ENCODE measurements at regions not wholly inside any gene's neighbourhood (a gene's known extent, or its start where the extent isn't known, plus 50 kb on each side); places are given as distances from the start of the nearest gene placed in this dataset.

DNA sequence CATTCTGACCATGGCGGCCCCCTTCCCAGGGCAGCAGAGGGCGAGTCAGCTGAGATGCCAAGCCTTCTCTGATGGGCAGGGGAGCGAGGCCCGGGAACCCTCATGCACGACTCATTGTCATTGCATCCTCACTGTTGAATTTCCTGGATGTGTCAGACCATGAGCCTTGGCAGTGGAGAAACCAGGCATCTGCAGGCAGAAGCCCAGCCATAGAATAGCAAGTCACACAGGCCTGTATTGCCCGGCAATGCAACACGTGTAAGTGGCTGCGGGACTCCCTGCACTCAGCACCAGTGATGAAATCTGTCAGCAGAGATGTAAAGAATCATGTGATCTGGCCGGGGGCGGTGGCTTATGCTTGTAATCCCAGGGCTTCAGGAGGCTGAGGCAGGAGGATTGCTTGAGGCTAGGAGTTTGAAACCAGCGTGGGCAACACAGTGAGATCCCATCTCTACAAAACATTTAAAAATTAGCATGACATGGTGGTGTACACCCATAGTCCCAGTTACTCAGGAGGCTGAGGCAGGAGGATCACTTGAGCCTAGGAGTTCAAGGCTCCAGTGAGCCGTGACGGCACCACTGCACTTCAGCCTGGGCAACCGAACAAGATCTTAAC, 199.7 kb downstream of the KATNAL1 start:
- DNase-seq (ENCODE audit: low spot score): no peak

DNA sequence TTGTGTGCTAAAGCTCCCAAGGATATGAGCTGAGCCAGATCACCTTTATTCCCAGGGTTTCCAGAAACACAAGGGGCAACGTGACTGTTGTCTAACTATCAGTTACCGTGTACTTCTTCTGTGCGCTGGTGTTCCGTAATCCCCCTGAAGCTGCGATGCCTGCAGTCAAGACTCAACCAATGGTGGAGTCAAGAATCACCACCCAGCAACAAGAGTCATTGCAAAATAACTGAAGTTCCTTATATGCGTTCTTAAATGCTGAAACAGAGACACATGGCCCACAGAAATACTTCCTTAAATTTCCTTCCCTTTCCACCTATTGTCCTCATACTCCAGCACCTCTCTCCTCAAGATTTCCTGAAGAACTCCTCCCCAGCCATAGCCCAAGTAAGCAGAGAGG, 200.2 kb downstream of the KATNAL1 start:
- DNase-seq (ENCODE audit: low spot score): no peak

DNA sequence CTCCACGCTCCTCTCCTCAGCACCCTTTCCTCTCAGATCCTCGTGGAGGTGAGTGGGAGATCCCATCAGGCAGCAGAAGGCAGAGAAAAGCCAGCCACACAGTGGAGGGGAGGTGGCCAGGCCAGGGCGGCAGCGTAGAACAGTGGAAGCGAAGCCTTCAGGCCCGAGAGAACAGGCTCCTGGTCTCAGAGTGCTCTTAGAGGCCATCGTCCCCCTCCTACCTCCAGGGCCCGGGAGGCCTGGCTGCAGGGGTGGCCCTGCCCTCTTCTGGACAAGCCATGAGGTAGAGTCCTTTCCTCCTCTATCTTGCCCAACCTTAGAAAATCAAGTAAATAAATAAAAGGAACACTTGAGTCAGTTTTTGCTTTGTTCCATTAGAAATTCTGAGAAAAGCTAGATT, 202.0 kb downstream of the KATNAL1 start:
- no peak for DNase-seq (ENCODE audit: low spot score)

DNA sequence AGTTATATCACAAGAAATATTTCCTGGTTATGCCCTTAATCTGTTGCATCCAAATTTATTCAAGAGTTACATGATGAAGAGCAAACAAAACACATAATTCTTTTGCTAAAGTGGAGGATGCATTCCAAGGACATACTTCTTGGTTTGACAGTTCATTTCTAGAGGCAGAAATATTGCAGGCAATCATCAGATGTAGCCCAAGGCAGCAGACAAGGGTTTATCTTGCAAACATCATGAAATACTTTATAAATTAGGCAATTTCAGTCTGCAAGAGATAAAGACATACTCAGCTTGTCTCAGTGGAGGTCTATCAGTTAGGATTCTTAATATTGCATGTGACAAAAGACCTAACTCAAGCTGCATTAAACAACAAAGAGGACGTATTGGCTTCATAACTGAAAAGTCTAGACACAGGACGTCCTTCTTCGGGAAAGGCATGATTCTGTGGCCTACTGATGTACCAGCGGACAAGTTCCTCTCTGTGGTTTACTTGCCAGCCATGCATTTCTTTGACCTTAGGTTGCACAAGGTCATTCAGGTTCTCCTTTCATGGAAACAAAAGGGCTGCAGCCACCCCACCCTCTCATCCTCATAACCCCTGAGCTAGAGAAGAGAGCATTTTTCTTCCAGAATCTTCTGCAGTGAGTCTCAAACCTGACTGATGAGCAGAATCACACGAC, 204.1 kb downstream of the KATNAL1 start:
- DNase-seq (ENCODE audit: low spot score): no peak

DNA sequence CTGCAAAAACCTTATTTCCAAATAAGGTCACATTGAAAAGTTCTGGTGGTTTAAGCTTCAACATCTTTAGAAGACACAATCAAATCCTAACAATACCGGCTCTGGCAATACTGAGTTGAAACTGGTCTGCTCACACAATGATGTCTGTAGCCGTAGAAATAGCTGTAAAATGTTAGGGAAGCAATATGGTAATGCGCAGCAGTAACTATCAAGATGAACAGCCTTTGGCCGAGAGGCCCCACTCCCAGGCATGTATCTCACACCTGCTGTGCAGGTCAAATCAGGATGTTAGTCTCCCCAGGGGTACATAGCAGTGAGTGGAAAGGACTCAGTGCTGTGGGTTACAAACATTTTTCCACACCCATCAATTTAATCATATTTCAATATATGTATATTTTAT, 207.1 kb downstream of the KATNAL1 start:
- DNase-seq (ENCODE audit: low spot score): no peak

DNA sequence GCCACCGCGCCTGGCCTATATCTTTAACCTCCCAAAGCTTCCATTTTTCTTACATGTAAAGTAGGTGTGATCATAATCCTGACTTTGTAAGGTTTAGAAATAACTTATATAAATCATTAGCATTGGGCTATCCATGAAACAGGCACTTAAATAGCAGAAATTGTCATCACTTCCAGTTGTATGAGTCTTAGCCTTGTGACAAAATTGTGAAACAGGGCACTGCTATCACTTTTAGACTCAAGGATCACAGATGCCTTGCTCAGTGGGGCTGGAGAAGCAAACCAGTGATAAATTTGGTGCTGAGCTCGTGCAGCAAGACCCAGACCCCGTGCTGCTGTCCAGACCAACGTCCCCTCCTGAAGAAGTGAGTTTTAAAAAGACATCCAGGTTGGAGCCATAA, 209.7 kb downstream of the KATNAL1 start:
- DNase-seq (ENCODE audit: low spot score): no peak

DNA sequence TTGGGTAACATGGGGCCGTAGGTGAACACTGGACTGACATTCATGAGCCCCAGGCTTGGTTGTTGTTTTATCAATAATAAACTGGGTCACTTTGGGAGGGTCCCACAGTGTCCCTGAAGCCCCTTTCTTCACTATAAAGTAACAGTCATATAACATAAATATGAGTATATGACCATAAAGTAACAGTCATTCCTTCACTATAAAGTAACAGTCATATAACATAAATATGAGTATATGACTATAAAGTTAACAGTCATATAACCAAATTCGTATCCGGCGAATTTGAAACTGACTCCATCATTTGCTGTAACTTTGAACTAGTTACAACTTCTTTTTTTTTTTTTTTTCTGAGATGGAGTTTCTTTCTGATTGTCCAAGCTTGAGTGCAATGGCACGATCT, 210.3 kb downstream of the KATNAL1 start:
- DNase-seq (ENCODE audit: low spot score): no peak

DNA sequence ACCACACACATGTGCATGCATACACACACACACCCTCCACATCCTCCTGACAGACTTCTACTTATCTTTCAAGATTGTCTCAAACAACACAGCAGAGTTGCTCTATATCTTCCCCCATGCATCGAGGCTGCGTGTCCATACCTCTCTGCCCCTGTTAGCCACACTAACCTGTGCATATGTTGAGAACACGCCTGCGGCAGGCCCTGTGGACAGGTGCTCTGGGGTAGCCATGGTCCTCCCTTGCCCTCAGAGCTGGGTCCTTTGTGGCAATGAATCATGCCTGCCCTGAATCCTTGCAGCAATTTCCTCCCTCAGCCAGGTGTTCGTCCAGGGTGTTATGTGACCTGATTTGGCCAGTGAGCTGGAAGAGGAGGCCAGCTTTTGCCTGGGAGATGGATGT, 213.3 kb downstream of the KATNAL1 start:
- no peak for DNase-seq (ENCODE audit: low spot score)

DNA sequence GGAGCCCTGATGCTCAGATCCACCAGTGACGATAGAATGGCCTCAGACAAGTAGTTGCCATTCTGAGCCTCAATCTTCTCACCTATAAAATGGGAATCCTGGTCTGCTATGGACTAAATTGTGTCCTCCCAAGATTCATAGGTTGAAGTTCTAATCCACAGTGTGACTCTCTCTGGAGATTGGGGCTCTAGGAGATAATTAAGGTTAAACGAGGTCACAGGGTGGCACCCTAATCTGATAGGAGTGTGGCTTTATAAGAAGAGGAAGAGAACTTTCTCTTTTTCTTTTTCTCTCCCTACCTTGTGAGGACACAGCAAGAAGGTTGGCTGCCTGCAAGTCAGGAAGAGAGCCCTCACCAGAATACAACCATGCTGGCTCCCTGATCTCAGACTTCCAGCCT, 214.1 kb downstream of the KATNAL1 start:
- no peak for DNase-seq (ENCODE audit: low spot score)

DNA sequence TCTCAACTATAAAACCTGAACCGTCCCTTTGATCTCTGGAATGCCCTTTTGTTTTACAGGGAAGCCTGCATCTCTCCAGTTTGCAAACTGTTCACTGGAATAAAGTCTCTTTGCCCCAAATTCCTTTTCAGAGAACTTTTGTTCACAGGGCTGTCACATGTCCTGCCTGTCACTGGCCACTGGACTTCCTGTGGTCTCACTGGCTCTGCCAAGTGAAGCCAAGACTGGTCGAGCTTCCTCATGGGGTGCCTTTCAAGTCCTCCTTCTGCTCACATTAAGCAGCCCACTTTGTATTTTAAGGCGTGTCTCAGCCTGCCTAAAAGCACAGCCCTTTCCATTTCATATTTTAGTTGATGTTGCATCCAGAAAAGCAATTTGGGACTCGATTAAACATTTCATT, 215.7 kb downstream of the KATNAL1 start:
- no peak for DNase-seq (ENCODE audit: low spot score)

DNA sequence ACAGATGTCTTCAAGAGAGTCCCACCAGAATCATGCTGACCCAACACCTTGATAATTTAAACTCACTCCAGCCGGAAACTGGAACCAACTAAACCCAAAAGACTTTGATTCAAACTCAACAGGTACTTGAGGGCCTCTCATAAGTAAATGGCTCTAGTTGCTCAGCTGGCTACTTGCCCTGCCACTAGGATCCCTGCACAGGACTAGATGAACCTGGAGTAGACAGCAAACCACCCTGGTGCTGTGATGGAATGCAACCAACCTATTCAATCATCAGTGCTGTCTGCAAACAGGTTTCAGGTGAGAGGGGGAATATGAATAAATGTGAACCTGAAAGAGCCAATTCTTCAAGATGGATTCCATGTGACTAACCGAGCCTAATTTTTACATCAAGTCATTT, 216.3 kb downstream of the KATNAL1 start:
- no peak for DNase-seq (ENCODE audit: low spot score)

DNA sequence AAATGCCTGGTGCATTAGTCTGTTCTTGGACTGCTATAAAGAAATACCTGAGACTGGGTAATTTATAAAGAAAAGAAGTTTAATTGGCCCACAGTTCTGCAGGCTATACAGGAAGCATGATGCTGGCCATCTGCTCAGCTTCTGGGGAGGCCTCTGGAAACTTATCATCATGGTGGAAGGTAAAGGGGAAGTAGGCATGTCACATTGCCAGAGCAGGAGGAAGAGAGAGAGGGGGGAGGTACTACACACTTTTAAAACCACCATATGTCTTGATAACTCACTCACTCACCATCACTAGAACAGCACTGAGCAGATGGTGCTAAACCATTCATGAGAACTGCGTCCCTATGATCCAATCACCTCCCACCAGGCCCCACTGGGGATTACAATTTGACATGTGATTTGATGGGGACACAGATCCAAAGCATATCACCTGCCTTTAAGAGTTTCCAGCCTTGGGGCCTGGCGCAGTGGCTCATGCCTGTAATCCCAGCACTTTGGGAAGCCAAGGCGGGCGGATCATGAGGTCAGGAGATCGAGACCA, 219.0 kb downstream of the KATNAL1 start:
- DNase-seq (ENCODE audit: low spot score): no peak

DNA sequence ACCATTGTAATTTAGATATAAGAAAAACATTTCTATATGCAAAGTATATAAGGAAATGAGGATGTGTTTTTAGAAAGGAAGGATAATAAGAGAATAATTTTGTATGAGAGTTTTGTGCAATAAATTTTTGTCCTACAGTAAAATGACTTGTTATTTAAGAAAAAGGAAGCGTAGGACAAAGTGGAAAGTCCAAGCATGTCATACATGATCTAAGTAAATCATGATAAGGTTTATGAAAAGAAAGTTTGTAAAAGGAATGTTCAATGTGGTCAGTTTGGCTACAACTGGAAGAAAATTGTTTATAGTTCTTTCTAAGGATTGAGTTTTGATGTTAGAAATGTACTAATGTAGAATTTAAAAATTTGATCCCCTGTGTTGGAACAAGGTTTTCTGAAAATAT, 222.3 kb downstream of the KATNAL1 start:
- DNase-seq (ENCODE audit: low spot score): no peak

DNA sequence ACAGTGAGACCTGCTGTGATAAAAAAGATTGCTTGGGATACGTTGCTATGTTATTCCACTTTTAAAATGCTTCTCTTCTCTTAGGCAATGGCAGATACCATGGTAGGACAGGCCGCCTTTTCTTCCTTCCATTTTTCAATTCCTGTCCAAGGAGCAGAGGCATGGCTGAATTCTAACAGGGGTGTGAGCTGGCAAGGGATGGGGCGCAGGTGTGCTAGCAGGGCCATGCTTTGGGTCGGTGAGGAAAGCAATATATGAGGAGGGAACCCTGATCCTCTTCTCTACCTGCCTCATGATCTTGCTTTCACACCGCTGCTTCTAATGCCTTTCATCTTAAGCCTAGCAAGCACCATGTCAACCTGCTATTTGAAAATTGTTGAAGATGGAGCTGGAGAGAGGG, 225.0 kb downstream of the KATNAL1 start:
- no peak for DNase-seq (ENCODE audit: low spot score)

DNA sequence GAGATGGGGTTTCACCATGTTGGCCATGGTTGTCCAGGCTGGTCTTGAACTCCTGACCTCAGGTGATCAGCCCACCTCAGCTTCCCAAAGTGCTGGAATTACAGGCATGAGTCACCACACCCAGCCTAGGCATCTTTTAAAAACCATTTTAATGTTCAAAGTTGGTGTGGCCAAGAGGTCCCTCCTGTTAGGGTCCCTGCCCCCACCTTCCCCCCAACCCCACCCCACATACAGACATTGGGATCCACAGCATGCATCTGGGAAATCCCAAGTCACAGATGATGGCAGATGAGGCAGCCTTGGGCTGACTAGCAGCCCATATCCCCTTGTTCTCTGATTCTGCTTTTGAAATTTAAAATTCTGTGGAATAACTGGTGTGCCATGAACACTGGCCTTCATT, 226.0 kb downstream of the KATNAL1 start:
- no peak for DNase-seq (ENCODE audit: low spot score)

DNA sequence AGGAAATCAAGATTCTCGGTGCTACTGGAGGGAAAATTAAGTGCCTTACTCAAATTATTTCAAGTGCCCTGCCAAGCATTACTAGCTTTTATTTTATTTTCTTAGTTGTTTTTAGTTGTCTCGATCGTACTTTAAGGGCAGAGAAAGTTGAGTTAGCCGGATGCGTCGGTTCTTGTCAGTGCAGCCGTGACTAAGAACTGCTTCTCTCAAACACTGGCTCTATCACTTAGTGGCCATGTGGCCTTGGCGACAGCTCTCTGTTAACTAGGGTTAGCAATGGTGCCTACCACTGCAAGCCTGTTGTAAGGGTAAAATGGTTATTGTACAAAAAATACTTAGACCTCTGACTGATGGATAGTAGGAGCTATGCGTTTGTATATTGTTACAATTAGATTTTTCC, 227.8 kb downstream of the KATNAL1 start:
- DNase-seq (ENCODE audit: low spot score): no peak

DNA sequence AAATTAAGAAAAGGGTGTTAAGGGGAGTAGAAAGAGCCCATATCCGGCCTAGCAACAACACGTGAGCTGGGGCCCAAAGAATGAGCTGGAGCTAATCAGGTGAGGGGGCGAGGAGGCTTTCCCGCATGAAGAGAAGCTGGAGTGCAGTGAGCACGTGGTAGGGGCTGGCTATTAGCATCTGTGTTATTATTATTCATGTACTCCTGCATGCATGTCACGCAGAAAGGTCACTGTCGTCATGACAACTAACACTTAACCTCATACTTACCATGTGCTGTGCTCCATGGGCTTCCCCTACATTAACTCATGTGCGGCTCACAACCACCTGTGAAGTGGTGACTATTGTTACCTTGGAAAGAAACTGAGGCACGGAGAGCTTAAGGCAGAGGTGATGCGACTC, 227.6 kb upstream of the UBL3 start:
- DNase-seq (ENCODE audit: low spot score): no peak

DNA sequence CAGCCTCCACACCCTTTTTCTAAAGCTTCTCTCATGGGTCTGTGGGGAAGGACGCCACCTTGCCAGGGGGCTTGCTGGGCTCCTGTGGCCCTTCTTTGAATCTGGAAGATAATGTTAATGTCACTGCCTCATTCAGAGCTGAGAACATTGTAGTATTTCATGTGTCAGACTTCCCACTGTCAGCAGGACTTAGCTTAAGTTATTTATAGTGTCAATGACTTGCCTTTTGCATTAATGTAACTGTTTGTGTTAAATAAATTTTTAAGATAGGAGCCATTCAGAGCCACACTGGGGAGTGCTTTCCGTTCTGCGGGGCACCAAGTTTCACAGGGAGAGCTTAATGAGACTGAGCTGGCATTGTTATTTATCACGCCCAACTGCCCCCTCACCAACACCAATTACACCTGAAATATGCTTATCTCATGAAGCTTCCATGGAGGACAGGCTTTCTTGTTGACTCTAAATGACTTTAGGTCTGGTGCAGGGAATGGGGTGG, 226.9 kb upstream of the UBL3 start:
- no peak for DNase-seq (ENCODE audit: low spot score)

DNA sequence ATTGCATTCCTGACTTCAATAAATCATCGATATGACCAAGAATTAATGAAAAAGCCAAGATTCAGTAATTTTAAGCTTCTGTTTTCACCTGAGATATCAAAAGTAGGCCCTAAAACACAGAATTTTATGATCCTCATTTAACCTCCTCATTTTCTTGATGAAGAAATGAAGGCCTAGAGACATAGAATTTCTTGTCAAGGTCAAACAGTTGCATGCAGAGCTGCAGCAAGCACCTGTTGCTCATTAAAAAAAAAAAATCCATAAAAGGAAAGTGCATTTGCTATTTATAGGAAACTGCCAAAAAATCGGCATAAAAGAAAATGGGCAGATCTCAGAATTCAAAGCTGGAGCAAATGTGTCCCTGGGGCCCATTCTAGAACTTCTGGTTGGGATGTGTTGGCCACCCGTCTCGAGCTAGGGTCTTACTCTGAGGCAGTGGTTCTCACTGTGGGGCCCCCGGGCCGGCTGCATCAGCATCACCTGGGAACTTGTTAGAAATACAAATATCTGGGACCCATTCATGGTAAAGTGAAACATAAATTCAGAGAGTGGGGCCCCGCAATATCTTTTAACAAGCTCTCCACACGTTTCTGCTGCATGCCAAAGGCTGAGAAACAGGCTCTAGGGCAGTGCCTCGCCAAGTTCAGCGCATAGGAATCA, 224.7 kb upstream of the UBL3 start:
- DNase-seq (ENCODE audit: low spot score): no peak

DNA sequence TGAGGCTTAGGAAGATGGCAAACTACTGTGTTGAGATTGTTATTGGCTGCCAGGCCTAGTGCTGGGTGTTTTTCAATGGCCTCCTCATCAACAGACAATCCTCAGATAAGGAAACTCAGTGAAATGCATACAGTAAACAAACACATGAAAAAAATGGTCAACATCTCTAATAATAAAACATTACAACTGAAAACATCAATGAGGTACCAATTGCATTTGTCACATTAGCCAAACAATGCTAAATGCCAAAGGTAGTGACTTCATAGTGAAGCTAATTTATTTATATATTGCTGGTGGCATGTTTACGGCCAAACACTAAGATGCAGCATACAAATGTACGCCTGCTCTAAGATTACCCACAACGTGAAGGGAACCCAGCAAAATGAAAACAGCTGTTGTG, 224.0 kb upstream of the UBL3 start:
- DNase-seq (ENCODE audit: low spot score): no peak

DNA sequence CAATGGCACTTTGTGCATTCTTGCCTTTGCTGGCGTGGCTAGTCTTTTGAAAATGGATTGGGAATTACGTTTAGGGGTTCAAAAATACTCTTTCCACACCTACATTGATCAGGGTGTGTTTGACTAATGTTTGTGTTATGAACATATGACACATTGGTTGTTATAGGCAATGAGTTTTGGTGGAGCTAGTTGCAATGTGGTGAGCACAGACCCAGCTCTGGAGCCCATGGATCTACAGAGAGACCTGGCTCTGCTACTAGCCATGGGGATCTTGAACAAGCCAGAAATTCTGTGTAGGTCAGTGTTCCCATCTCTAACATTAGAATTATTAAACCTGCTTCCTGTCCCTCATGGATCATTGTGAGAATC, 222.4 kb upstream of the UBL3 start:
- DNase-seq (ENCODE audit: low spot score): no peak

DNA sequence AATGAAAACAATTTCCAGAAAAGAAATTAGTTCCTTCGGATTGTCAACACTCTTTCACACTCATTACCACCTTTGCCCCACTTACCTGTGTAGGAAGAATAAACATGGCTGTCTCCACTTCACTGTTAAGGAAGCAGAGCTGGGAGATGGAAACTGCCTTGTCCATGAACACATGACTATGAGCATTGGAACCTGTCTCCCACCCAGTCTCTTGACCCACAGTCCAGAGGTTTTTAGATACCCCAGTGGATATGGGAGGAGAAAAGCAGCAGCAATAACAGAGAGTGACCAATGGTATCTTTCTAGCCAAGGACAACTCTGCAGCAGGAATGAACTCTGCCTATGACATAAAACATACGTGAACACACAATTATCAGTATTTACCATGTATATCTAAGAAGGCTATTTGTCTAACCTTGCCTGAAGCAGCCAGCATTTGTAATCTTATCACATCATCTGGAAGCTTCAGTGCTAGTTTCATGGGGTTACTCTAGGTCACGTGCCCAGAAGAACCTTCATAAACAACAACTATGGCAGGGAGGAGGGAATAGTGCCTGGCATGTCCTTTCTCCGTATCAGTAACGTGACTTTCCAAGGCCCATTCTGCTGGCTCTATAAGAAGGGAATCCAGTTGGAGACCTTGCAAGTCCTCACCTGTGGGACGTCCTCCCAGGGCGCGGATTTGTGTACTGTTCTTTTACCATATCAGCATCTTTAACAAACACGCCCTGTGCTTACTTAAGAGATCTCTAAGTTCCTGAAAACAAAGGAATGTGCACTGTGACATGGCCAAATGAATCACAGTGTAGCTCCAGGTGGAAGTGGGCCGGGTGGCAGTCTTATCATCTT, 221.8 kb upstream of the UBL3 start:
- DNase-seq (ENCODE audit: low spot score): no peak
